SKM-1 treated with dmso at 0.1 percent for 144 hours (cell line): ENCODE measurements at regions not wholly inside any gene's neighbourhood (a gene's known extent, or its start where the extent isn't known, plus 50 kb on each side); places are given as distances from the start of the nearest gene placed in this dataset.

Experiments used
- DNase-seq: peaks from one replicate; lab custom pipeline; 2025; ENCODE audit not compliant: unreplicated experiment; lab: John Stamatoyannopoulos, UW

- no peak for DNase-seq
Measured at GRCh38 chr3:88535563-88535962, 385.8 kb downstream of the C3orf38 start.

- DNase-seq = no peak
Measured at GRCh38 chr3:88542916-88543315, 393.2 kb downstream of the C3orf38 start.

GRCh38 chr3:88572450-88572849 lies 422.7 kb downstream of the C3orf38 start:
- no peak for DNase-seq

- DNase-seq = no peak
Measured at GRCh38 chr3:88573472-88573871, 423.7 kb downstream of the C3orf38 start.

GRCh38 chr3:88574146-88574545 lies 424.4 kb downstream of the C3orf38 start:
- no peak for DNase-seq

- DNase-seq = no peak
Measured at GRCh38 chr3:88584451-88584850, 434.7 kb downstream of the C3orf38 start.

GRCh38 chr3:88586121-88586640 lies 436.4 kb downstream of the C3orf38 start:
- DNase-seq = no peak

GRCh38 chr3:88589138-88589537 lies 439.4 kb downstream of the C3orf38 start:
- DNase-seq = no peak

- no peak for DNase-seq
Measured at GRCh38 chr3:88595026-88595425, 445.3 kb downstream of the C3orf38 start.

- no peak for DNase-seq
Measured at GRCh38 chr3:88596451-88596850, 446.7 kb downstream of the C3orf38 start.

- no peak for DNase-seq
Measured at GRCh38 chr3:88610820-88611219, 461.1 kb downstream of the C3orf38 start.

- DNase-seq = no peak
Measured at GRCh38 chr3:88611826-88612326, 462.1 kb downstream of the C3orf38 start.

GRCh38 chr3:88616413-88616812 lies 466.7 kb downstream of the C3orf38 start:
- DNase-seq = no peak

GRCh38 chr3:88617283-88617682 lies 467.5 kb downstream of the C3orf38 start:
- DNase-seq = peak; percentile 77

- no peak for DNase-seq
Measured at GRCh38 chr3:88618021-88618645, 468.4 kb downstream of the C3orf38 start.

GRCh38 chr3:88621586-88621985 lies 471.8 kb downstream of the C3orf38 start:
- no peak for DNase-seq

- no peak for DNase-seq
Measured at GRCh38 chr3:88623709-88624108, 473.9 kb downstream of the C3orf38 start.

GRCh38 chr3:88626456-88627120 lies 476.8 kb downstream of the C3orf38 start:
- no peak for DNase-seq

GRCh38 chr3:88628901-88629300 lies 478.5 kb upstream of the EPHA3 start:
- DNase-seq = no peak

GRCh38 chr3:88632226-88632625 lies 475.2 kb upstream of the EPHA3 start:
- DNase-seq = no peak

GRCh38 chr3:88640581-88640980 lies 466.8 kb upstream of the EPHA3 start:
- no peak for DNase-seq

GRCh38 chr3:88641033-88641604 lies 466.3 kb upstream of the EPHA3 start:
- DNase-seq = no peak
